OCI-LY3 (cell line): ENCODE measurements at regions not wholly inside any gene's neighbourhood (a gene's known extent, or its start where the extent isn't known, plus 50 kb on each side); places are given as distances from the start of the nearest gene placed in this dataset.
"Not testable (repeated sequence)": the region's sequence is repeated elsewhere in the genome, so short reads cannot be mapped to it uniquely, and the experiment has no call there.

Experiments
- H2AFZ ChIP-seq: fragments of 200-600, 300-600 bp; shearing (Covaris generic); 2 replicates; pipeline ENCODE4 v1.6.0; 2014; ENCODE audit warnings: antibody characterized with exemption, low read depth, low read length
- H3K27ac ChIP-seq: fragments of 200-600, 300-600 bp; sonication (generic); 2 replicates; pipeline ENCODE4 v1.5.1; 2014; ENCODE audit warnings: mild to moderate bottlenecking, low read length, moderate library complexity, mixed read lengths
- H3K27me3 ChIP-seq: fragments of 200-600, 300-600 bp; sonication (generic); 2 replicates; pipeline ENCODE4 v1.6.1; 2014; ENCODE audit warnings: low read depth, low read length, mixed read lengths
- H3K36me3 ChIP-seq: fragments of 200-600, 300-600 bp; sonication (generic); replicated peaks from 2 replicates; pipeline ENCODE3; 2014; ENCODE audit warnings: low read depth, low read length, mixed read lengths
- H3K4me1 ChIP-seq: fragments of 300-600, 200-600 bp; sonication (generic); 2 replicates; pipeline ENCODE4 v1.6.1; 2014; ENCODE audit warnings: low read length, mixed read lengths
- H3K4me2 ChIP-seq: fragments of 200-600, 300-600 bp; sonication (generic); 2 replicates; pipeline ENCODE4 v1.6.1; 2014; ENCODE audit warnings: low read length, mixed read lengths
- H3K4me3 ChIP-seq: fragments of 300-600, 200-600 bp; sonication (generic); 2 replicates; pipeline ENCODE4 v1.5.1; 2014; ENCODE audit warnings: antibody characterized with exemption, mild to moderate bottlenecking, low read length, moderate library complexity
- H3K79me2 ChIP-seq: fragments of 300-600, 200-600 bp; shearing (Covaris generic); 2 replicates; pipeline ENCODE4 v1.6.1; 2014; ENCODE audit warnings: mild to moderate bottlenecking, low read length, mixed read lengths
- H3K9ac ChIP-seq: fragments of 300-600, 200-600 bp; shearing (Covaris generic); 2 replicates; pipeline ENCODE4 v1.6.0; 2014; ENCODE audit warnings: mild to moderate bottlenecking, low read length, moderate library complexity
- H3K9me3 ChIP-seq: fragments of 200-600, 300-600 bp; shearing (Covaris generic); 2 replicates; pipeline ENCODE4 v1.6.1; 2014; ENCODE audit warnings: low read length, mixed read lengths; ENCODE audit not compliant: insufficient read depth
- H4K20me1 ChIP-seq: fragments of 200-600, 300-600 bp; sonication (generic); 2 replicates; pipeline ENCODE4 v1.6.1; 2016; ENCODE audit warnings: low read length, mixed read lengths; ENCODE audit not compliant: insufficient read depth
- CTCF ChIP-seq: fragments of 200-600, 300-600 bp; sonication (generic); IDR thresholded peaks from 2 replicates; pipeline ENCODE4 v1.5.1; 2014; ENCODE audit warnings: antibody characterized with exemption, low read length, low read depth
- EZH2phosphoT487 ChIP-seq: fragments of 200-600 bp; shearing (Covaris generic); IDR thresholded peaks from 2 replicates; pipeline ENCODE4 v1.6.1; 2018; ENCODE audit warnings: antibody characterized with exemption, mixed run types, low read depth

- no peak overlapping the region for H3K4me2 ChIP-seq
- no peak overlapping the region for H3K4me3 ChIP-seq
- H3K27ac ChIP-seq: no peak overlapping the region
- H3K9me3 ChIP-seq: no peaks in the 10 kb centered on the region
- TF ChIP-seq CTCF (no peak), EZH2phosphoT487 (no peak)
- no peaks in the 10 kb centered on the region for H3K79me2 ChIP-seq
- H3K36me3 ChIP-seq: no peaks in the 10 kb centered on the region
- H3K9ac ChIP-seq: no peak overlapping the region
- H4K20me1 ChIP-seq: no peaks in the 10 kb centered on the region
- no peak overlapping the region for H2AFZ ChIP-seq
- H3K4me1 ChIP-seq: no peaks in the 10 kb centered on the region
- H3K27me3 ChIP-seq: no peaks in the 10 kb centered on the region
Measured at GRCh38 chr4:19187096-19187495, 1064.6 kb upstream of the SLIT2 start.

DNA sequence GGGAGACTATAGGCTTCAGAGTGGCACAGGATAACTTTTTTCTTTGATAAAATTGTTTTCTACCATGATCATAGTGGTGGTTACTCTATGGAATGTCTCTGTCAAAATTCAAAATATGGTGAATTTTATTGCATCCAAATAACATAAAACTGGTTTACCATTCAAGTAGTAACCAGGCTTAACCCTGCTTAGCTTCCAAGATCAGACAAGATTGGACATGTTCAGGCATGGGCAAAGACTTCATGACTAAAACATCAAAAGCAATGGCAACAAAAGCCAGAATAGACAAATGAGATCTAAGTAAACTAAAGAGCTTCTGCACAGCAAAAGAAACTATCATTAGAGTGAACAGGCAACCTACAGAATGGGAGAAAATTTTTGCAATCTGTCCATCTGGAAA is 1070.1 kb upstream of the SLIT2 start:
- not testable (repeated sequence) for H3K27me3 ChIP-seq, H3K4me2 ChIP-seq, H3K9me3 ChIP-seq, H3K36me3 ChIP-seq, H3K27ac ChIP-seq, H3K4me3 ChIP-seq, H3K9ac ChIP-seq, H2AFZ ChIP-seq, H3K4me1 ChIP-seq, H3K79me2 ChIP-seq, H4K20me1 ChIP-seq

DNA sequence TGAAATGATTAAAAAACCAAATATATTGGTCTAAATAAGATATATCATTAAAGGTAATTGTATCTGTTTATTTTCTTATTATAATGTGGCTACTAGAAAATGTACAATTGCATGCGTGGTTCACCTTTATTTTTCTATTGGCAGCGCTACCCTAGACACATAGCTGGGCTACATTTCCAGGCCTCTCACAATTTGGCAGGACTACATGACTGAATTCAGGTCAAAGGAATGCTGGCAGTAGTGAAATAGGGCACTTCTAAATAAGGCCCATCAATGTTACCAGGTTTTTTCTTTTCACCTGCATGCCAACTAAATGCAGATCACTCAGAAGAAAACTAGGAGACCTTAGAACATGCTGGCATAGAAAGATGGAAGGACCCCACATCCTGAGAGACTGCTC is 1072.9 kb upstream of the SLIT2 start:
- Histone ChIP-seq H3K9ac (no peak overlapping the region), H3K36me3 (no peaks in the 10 kb centered on the region), H2AFZ (no peak overlapping the region), H3K27ac (no peak overlapping the region), H3K4me3 (no peak overlapping the region), H3K4me2 (no peak overlapping the region), H3K4me1 (no peaks in the 10 kb centered on the region), H3K9me3 (no peaks in the 10 kb centered on the region), H3K27me3 (no peaks in the 10 kb centered on the region), H3K79me2 (no peaks in the 10 kb centered on the region), H4K20me1 (no peaks in the 10 kb centered on the region)
- no peak for TF ChIP-seq EZH2phosphoT487
- TF ChIP-seq CTCF: no peak

DNA sequence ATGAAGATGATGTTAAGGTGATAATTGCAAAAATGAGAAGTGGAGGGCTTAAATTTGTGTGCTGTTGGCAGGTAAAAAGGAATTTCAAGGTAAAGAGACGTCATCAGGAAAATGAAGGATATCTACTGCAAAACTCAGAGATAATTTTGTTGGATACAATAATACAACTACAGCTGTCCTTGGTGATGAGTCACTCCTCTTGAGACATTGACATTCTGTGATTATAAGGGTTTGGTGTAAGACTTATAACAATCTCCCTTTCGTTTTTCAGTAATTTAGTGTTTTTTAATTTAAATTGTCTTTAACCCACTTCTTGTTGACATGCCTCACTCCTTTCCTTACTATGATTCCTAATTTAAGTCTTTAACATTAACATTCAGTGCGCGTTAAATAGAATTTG is 1074.1 kb upstream of the SLIT2 start:
- no peaks in the 10 kb centered on the region for H3K36me3 ChIP-seq
- H4K20me1 ChIP-seq: no peaks in the 10 kb centered on the region
- no peak overlapping the region for H3K4me2 ChIP-seq
- no peak overlapping the region for H3K4me3 ChIP-seq
- no peaks in the 10 kb centered on the region for H3K9me3 ChIP-seq
- no peaks in the 10 kb centered on the region for H3K4me1 ChIP-seq
- H3K79me2 ChIP-seq: no peaks in the 10 kb centered on the region
- no peaks in the 10 kb centered on the region for H3K27me3 ChIP-seq
- H3K9ac ChIP-seq: no peak overlapping the region
- no peak overlapping the region for H3K27ac ChIP-seq
- TF ChIP-seq CTCF: no peak
- no peak for TF ChIP-seq EZH2phosphoT487
- H2AFZ ChIP-seq: no peak overlapping the region

DNA sequence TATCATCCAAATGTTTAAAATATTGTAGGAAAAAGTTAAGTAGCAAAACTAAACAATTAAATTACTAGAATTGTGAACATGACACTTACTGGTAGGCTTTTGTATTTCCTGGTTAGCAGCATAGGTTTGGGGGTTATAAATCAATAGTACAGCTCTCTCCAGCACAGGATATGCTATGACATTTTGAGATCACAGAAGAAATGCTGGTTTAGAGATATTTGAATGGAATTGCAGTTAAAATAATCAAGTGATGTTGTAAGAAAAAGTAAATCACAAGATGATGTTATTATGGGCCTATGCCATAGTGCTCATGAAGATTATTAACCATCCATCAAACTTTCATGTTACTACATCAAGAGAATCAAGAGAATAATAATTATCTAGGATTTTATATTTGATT is 1079.9 kb upstream of the SLIT2 start:
- Histone ChIP-seq H3K27ac (no peak overlapping the region), H3K79me2 (no peaks in the 10 kb centered on the region), H2AFZ (no peak overlapping the region), H3K4me3 (no peak overlapping the region), H3K4me2 (no peak overlapping the region), H3K9ac (no peak overlapping the region), H3K9me3 (no peaks in the 10 kb centered on the region), H3K27me3 (no peaks in the 10 kb centered on the region), H3K36me3 (no peaks in the 10 kb centered on the region), H4K20me1 (no peaks in the 10 kb centered on the region), H3K4me1 (no peaks in the 10 kb centered on the region)
- no peak for TF ChIP-seq CTCF
- no peak for TF ChIP-seq EZH2phosphoT487
